ENCODE measurements at regions not wholly inside any gene's neighbourhood (a gene's known extent, or its start where the extent isn't known, plus 50 kb on each side); places are given as distances from the start of the nearest gene placed in this dataset.
"Not testable (repeated sequence)": the region's sequence is repeated elsewhere in the genome, so short reads cannot be mapped to it uniquely, and the experiment has no call there.

DNA sequence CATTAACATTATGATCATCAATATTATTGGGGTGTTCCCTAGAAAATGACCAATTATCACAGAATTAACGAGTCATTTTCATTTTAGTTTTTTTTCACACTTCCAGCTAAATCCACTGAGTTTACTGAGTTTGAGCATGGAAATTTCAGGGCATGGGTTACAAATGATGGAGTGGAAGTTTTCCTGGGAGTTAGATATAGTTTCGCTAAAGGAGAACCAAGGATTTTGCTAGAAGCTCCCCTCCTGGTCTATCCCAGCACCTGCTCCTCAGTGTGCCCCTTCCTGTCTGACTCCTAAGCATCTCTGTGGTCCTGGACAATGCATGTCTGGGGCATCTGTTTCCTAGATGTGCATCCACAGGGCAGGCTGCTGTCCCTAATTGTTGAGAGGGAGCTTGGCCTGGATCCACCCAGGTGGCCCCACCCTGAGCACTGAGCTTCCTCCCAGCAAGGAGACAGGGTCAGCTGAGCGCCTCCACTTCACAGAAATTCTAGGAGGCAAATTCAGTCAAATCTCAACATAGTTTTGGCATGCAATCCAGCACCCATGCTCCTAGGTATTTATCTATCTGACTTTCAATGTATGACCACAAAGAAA is 102.3 kb upstream of the GOLGA6L6 start:
- no peaks in the 10 kb centered on the region for H3K4me1 ChIP-seq (ENCODE audit: control insufficient read depth in 2 of 3, insufficient read depth in 2 of 3, low read depth in 1 of 3, low read length in 3 of 3)
- TF ChIP-seq, protein P1, sequence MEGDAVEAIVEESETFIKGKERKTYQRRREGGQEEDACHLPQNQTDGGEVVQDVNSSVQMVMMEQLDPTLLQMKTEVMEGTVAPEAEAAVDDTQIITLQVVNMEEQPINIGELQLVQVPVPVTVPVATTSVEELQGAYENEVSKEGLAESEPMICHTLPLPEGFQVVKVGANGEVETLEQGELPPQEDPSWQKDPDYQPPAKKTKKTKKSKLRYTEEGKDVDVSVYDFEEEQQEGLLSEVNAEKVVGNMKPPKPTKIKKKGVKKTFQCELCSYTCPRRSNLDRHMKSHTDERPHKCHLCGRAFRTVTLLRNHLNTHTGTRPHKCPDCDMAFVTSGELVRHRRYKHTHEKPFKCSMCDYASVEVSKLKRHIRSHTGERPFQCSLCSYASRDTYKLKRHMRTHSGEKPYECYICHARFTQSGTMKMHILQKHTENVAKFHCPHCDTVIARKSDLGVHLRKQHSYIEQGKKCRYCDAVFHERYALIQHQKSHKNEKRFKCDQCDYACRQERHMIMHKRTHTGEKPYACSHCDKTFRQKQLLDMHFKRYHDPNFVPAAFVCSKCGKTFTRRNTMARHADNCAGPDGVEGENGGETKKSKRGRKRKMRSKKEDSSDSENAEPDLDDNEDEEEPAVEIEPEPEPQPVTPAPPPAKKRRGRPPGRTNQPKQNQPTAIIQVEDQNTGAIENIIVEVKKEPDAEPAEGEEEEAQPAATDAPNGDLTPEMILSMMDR (IDR thresholded peaks at IDR 0.05; ENCODE audit: borderline replicate concordance, extremely low read depth, insufficient read depth) = no peak
- H3K36me3 ChIP-seq (ENCODE audit: control insufficient read depth in 2 of 3, insufficient read depth in 3 of 3, low read length in 3 of 3) = no peaks in the 10 kb centered on the region
- no peaks in the 10 kb centered on the region for H3K9me3 ChIP-seq (ENCODE audit: control insufficient read depth in 2 of 3, insufficient read depth in 1 of 3, low read length in 3 of 3)
- no peak overlapping the region for H3K27ac ChIP-seq (ENCODE audit: low read depth in 2 of 2, low read length in 2 of 2)
- no peaks in the 10 kb centered on the region for H3K27me3 ChIP-seq (ENCODE audit: control insufficient read depth, insufficient read depth, low read length)
- H3K4me3 ChIP-seq (ENCODE audit: low read length in 3 of 3) = no peak overlapping the region
- H3K9ac ChIP-seq (ENCODE audit: low read length in 3 of 3) = no peak overlapping the region
- intact Hi-C loops (cut with DNase I) = no loop called here
- no peak for FAIRE-seq
- DNase-seq = peak in 1 of 5 donors; percentile 42

DNA sequence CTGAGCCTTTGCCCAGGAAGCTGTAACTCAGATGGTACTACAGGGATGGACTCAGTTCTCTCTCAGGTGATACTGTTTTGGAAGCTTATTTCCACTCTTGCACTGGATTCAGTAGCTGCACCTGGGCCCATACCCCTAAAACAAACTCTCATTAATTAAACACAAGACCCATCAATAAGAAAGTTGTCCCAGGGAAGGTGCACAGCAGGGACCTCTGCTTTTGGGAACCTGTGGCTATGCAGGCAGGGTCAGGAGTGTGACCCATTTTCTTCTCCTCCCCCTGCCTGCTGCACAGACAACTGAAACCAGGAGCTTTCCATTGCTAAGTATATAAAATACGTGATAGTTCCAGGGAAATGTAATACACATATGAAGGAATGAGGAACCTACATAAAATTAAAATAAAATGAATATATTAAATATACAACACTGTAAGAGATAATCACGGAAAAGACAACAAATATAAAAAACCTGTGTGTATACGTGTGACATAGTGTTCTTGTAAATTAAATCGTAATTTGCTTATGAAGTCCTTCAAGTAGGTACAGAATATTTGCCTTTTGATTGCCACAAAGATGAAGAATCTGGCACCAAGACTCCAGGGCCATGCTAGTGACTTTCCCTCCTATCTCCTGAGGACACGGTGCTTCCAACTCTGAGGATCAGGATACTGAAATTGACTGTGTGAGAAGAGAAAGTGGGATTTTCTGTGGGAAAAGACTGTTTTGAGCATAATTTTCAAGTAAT is 101.6 kb upstream of the GOLGA6L6 start:
- H3K9me3 ChIP-seq (ENCODE audit: control insufficient read depth in 2 of 3, insufficient read depth in 1 of 3, low read length in 3 of 3) = no peaks in the 10 kb centered on the region
- H3K4me3 ChIP-seq (ENCODE audit: low read length in 3 of 3) = no peak overlapping the region
- intact Hi-C loops (cut with DNase I) = no loop called here
- no peak overlapping the region for H3K9ac ChIP-seq (ENCODE audit: low read length in 3 of 3)
- H3K4me1 ChIP-seq (ENCODE audit: control insufficient read depth in 2 of 3, insufficient read depth in 2 of 3, low read depth in 1 of 3, low read length in 3 of 3) = no peaks in the 10 kb centered on the region
- DNase-seq (no peak), FAIRE-seq (no peak)
- H3K36me3 ChIP-seq (ENCODE audit: control insufficient read depth in 2 of 3, insufficient read depth in 3 of 3, low read length in 3 of 3) = no peaks in the 10 kb centered on the region
- TF ChIP-seq, protein P1 (IDR thresholded peaks at IDR 0.05; ENCODE audit: borderline replicate concordance, extremely low read depth, insufficient read depth) = no peak
- H3K27me3 ChIP-seq (ENCODE audit: control insufficient read depth, insufficient read depth, low read length) = no peaks in the 10 kb centered on the region
- no peak overlapping the region for H3K27ac ChIP-seq (ENCODE audit: low read depth in 2 of 2, low read length in 2 of 2)

DNA sequence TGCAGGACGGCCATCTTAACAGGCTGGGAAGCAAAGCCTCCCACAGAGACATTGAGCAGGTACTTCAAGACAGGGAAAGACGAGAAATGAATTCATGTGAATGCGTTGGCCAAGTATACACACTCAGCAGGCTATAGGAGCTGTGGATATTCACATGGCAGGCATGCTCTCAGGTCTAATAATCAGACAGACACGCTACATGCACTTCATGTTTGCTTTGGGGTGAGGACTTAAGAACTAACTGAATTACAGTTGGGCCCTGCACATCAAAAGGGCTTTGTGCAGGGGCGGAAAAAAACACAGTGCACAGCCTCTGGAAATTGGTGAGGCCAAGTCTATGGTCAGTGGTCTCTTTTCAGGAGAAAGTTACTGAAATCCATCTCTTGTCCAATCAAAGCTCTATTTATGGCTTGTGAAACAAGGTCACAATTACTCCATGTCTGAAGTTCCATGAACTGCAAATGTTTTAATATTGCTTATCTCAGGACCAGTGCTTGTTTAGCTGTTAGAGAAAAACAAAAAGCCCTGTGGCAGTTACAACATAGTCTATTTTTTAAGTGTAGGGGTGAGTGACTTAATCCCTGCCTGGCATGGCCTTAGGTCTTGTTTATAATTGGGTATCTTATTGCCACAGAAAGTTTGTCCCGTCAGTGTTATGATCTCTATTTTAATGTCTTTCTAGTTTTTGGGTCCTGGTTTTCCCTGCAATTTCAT is 100.6 kb upstream of the GOLGA6L6 start:
- DNase-seq (no peak), FAIRE-seq (no peak)
- H3K9me3 ChIP-seq (ENCODE audit: control insufficient read depth in 2 of 3, insufficient read depth in 1 of 3, low read length in 3 of 3) = no peaks in the 10 kb centered on the region
- H3K9ac ChIP-seq (ENCODE audit: low read length in 3 of 3) = no peak overlapping the region
- TF ChIP-seq, protein P1 (IDR thresholded peaks at IDR 0.05; ENCODE audit: borderline replicate concordance, extremely low read depth, insufficient read depth) = no peak
- intact Hi-C loops (cut with DNase I) = no loop called here
- no peaks in the 10 kb centered on the region for H3K4me1 ChIP-seq (ENCODE audit: control insufficient read depth in 2 of 3, insufficient read depth in 2 of 3, low read depth in 1 of 3, low read length in 3 of 3)
- H3K27me3 ChIP-seq (ENCODE audit: control insufficient read depth, insufficient read depth, low read length) = no peaks in the 10 kb centered on the region
- no peak overlapping the region for H3K4me3 ChIP-seq (ENCODE audit: low read length in 3 of 3)
- H3K36me3 ChIP-seq (ENCODE audit: control insufficient read depth in 2 of 3, insufficient read depth in 3 of 3, low read length in 3 of 3) = no peaks in the 10 kb centered on the region
- H3K27ac ChIP-seq (ENCODE audit: low read depth in 2 of 2, low read length in 2 of 2) = no peak overlapping the region

DNA sequence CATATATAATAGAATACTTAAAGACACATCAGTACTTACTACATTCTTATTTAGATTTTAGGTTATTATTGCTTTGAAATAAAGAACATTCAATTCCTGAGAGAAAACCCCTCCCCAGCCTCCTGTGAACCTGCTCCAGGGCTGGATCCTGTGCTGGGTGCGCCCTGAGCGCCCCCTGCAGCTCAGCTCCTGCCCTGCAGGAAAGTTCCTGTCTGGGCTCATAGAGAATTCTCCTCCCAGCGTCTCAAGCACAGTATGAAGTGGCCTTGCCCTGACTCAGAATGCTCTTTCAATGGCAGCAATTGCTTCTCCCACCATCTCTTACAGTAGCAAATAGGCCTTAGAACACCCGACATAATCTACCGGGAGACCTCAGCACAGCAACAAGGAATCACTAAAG is 98.8 kb upstream of the GOLGA6L6 start:
- FAIRE-seq; H3K27me3 ChIP-seq (ENCODE audit: control insufficient read depth, insufficient read depth, low read length); H3K9me3 ChIP-seq (ENCODE audit: control insufficient read depth in 2 of 3, insufficient read depth in 1 of 3, low read length in 3 of 3); DNase-seq; intact Hi-C loops (cut with DNase I); H3K27ac ChIP-seq (ENCODE audit: low read depth in 2 of 2, low read length in 2 of 2); H3K36me3 ChIP-seq (ENCODE audit: control insufficient read depth in 2 of 3, insufficient read depth in 3 of 3, low read length in 3 of 3); H3K9ac ChIP-seq (ENCODE audit: low read length in 3 of 3); H3K4me1 ChIP-seq (ENCODE audit: control insufficient read depth in 2 of 3, insufficient read depth in 2 of 3, low read depth in 1 of 3, low read length in 3 of 3); H3K4me3 ChIP-seq (ENCODE audit: low read length in 3 of 3): not testable (repeated sequence)

DNA sequence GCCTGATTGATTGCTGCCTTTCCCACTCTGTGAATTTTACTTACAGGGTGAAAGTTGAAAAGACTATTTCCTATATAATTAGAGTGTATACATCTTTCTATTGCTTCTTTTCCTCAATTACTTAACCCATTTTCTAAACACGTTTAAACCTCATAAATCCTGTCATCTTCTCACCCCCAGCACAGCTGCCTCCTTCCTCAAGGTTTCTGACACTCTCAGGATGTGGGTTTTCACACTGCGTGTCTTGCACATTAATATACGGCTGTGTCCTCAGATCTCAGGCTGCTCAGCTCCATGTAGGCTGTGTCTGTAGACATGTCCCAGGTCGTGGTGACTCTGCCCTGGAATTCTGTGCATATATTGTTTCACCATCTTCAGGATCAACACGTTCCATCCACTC is 97.6 kb upstream of the GOLGA6L6 start:
- intact Hi-C loops (cut with DNase I); FAIRE-seq; H3K27ac ChIP-seq (ENCODE audit: low read depth in 2 of 2, low read length in 2 of 2); H3K27me3 ChIP-seq (ENCODE audit: control insufficient read depth, insufficient read depth, low read length); H3K9me3 ChIP-seq (ENCODE audit: control insufficient read depth in 2 of 3, insufficient read depth in 1 of 3, low read length in 3 of 3); H3K36me3 ChIP-seq (ENCODE audit: control insufficient read depth in 2 of 3, insufficient read depth in 3 of 3, low read length in 3 of 3); H3K9ac ChIP-seq (ENCODE audit: low read length in 3 of 3); H3K4me1 ChIP-seq (ENCODE audit: control insufficient read depth in 2 of 3, insufficient read depth in 2 of 3, low read depth in 1 of 3, low read length in 3 of 3); H3K4me3 ChIP-seq (ENCODE audit: low read length in 3 of 3); DNase-seq: not testable (repeated sequence)

DNA sequence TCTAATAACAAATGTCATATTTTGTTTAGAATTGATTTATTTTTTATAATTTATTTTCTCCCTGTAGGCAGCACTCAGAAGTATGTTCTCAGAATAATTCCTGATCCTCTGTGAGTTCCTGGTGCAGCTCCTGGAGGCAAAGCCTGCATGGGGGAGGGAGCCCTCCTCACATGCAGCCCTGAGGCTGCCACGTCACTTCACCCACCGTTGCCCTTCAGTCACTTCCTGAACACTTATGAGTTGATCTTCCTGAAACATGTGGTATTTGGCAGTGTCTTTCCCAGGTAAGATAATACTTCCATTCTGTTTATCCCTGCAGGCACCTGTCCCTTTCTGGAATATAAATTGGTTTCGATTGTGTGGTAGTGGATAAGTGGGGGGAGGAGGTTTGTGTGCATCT is 95.9 kb upstream of the GOLGA6L6 start:
- H3K36me3 ChIP-seq (ENCODE audit: control insufficient read depth in 2 of 3, insufficient read depth in 3 of 3, low read length in 3 of 3); H3K9ac ChIP-seq (ENCODE audit: low read length in 3 of 3); FAIRE-seq; H3K27ac ChIP-seq (ENCODE audit: low read depth in 2 of 2, low read length in 2 of 2); H3K4me1 ChIP-seq (ENCODE audit: control insufficient read depth in 2 of 3, insufficient read depth in 2 of 3, low read depth in 1 of 3, low read length in 3 of 3); H3K9me3 ChIP-seq (ENCODE audit: control insufficient read depth in 2 of 3, insufficient read depth in 1 of 3, low read length in 3 of 3); H3K27me3 ChIP-seq (ENCODE audit: control insufficient read depth, insufficient read depth, low read length); intact Hi-C loops (cut with DNase I); DNase-seq; H3K4me3 ChIP-seq (ENCODE audit: low read length in 3 of 3): not testable (repeated sequence)

Data from kidney (tissue), 13 donors.